SK-N-SH treated with all-trans-retinoic acid at 6 μM for 48 hours (cell line): ENCODE measurements at regions not wholly inside any gene's neighbourhood (a gene's known extent, or its start where the extent isn't known, plus 50 kb on each side); places are given as distances from the start of the nearest gene placed in this dataset.

Source experiments
- ARNTL ChIP-seq: fragments of 450-650 bp; formaldehyde crosslinking; IDR thresholded peaks from 2 replicates; pipeline ENCODE4 v1.5.0; 2020; ENCODE audit warnings: low read depth, mild to moderate bottlenecking, moderate library complexity, borderline replicate concordance
- CSRNP3 ChIP-seq: fragments of 250-450 bp; sonication (Bioruptor Pico); IDR thresholded peaks from 2 replicates; pipeline ENCODE4 v1.5.1; 2021; ENCODE audit warnings: mild to moderate bottlenecking, moderate library complexity
- SNAI2 ChIP-seq: fragments of 250-450 bp; sonication (Bioruptor Pico); IDR thresholded peaks from 2 replicates; pipeline ENCODE4 v1.5.0; 2020; ENCODE audit warnings: mild to moderate bottlenecking, moderate library complexity
- TOX ChIP-seq: fragments of 250-450 bp; sonication (Bioruptor Pico); IDR thresholded peaks from 2 replicates; pipeline ENCODE4 v1.8.0; 2021; ENCODE audit warnings: mild to moderate bottlenecking, moderate library complexity, borderline replicate concordance
- ZNF565 ChIP-seq: fragments of 450-650 bp; formaldehyde crosslinking; conservative IDR thresholded peaks from 2 replicates; pipeline ENCODE4 v1.5.0; 2020; ENCODE audit warnings: low read depth, mild to moderate bottlenecking, moderate library complexity
- ZNF8 ChIP-seq: fragments of 450-650 bp; formaldehyde crosslinking; IDR thresholded peaks from 2 replicates; pipeline ENCODE4 v1.5.0; 2020; ENCODE audit warnings: mild to moderate bottlenecking, moderate library complexity
- TF ChIP-seq, protein P1 (sequence below): fragments of 250-450 bp; sonication (Bioruptor Pico); IDR thresholded peaks from 2 replicates; pipeline ENCODE4 v1.8.0; 2020; ENCODE audit warnings: mild to moderate bottlenecking, moderate library complexity, borderline replicate concordance

DNA sequence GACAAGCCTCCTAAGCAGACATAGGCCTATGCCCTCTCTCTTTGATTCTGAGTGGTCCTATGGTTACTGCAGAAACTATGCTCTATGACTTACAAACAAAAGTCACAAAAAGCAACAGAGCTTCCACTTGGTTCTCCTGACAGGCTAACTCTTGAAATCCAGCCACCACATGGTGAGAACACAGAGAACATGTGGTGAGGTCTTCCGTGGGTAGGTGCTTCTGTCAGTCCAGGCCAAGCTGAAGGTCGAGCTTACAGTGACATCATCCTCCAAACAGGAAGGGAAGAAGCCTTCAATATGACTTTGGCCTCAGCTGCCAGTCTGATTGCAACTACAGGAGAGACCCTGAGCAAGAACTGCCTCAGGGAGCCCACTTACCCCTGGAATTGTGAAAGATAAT, 265.5 kb downstream of the TBX18 start:
- no peak for TF ChIP-seq ARNTL (CRISPR knock-in tag)
- TF ChIP-seq, protein P1, sequence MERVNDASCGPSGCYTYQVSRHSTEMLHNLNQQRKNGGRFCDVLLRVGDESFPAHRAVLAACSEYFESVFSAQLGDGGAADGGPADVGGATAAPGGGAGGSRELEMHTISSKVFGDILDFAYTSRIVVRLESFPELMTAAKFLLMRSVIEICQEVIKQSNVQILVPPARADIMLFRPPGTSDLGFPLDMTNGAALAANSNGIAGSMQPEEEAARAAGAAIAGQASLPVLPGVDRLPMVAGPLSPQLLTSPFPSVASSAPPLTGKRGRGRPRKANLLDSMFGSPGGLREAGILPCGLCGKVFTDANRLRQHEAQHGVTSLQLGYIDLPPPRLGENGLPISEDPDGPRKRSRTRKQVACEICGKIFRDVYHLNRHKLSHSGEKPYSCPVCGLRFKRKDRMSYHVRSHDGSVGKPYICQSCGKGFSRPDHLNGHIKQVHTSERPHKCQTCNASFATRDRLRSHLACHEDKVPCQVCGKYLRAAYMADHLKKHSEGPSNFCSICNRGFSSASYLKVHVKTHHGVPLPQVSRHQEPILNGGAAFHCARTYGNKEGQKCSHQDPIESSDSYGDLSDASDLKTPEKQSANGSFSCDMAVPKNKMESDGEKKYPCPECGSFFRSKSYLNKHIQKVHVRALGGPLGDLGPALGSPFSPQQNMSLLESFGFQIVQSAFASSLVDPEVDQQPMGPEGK (CRISPR knock-in tag) = no peak
- no peak for TF ChIP-seq ZNF565
- no peak for TF ChIP-seq CSRNP3 (CRISPR knock-in tag)
- no peak for TF ChIP-seq SNAI2 (CRISPR knock-in tag)
- TF ChIP-seq ZNF8 (CRISPR knock-in tag) = no peak
- TF ChIP-seq TOX (CRISPR knock-in tag) = no peak
